GM04504 (cell line): ENCODE measurements at regions not wholly inside any gene's neighbourhood (a gene's known extent, or its start where the extent isn't known, plus 50 kb on each side); places are given as distances from the start of the nearest gene placed in this dataset.
A peak's percentile ranks its signal among the peaks of the same experiment; 100 is the strongest.

Experiments used
- DNase-seq: peaks from one replicate; pipeline ENCODE4 v3.0.0-alpha.2; 2012; ENCODE audit warnings: low read depth

- DNase-seq, result no peak
Measured at GRCh38 chr11:109554951-109555350, 133.0 kb downstream of the C11orf87 start.

DNA sequence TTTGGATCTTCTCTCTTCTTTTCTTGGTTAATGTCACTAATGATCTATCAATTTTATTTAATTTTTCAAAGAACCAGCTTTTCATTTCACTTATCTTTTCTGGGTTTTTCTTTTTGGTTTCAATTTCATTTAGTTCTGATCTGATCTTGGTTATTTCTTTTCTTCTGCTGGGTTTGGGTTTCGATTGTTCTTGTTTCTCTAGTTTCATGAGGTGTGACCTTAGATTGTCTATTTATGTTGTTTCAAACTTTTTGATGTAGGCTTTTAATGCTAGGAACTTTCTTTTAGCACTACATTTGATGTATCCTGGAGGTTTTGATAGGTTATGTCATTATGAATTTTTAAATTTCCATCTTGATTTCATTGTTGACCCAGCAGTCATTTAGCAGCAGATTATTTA lies 142.3 kb downstream of the C11orf87 start:
- no peak for DNase-seq

DNA sequence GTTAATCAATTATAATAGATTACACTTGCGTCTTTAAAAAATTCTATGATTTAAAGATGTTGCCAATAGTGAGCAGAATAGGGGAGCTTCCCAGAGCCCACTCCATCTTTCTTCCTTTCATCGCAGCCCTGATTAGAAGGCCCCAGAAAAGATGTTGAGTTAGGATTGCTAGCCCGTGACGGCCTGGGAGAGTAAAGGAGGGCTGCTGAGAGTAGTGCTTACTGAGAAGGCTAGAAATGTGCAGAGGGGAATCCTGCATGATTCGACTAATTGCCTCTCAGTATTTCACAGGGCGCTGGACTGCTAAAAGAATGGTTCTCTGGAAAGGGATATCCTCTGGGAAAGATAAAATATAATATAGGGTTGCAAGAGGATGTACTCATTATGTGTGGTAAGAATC lies 160.5 kb downstream of the C11orf87 start:
- no peak for DNase-seq

- no peak for DNase-seq
Measured at GRCh38 chr11:109584001-109584972, 162.3 kb downstream of the C11orf87 start.

GRCh38 chr11:109586789-109587188 lies 164.8 kb downstream of the C11orf87 start:
- no peak for DNase-seq

GRCh38 chr11:109590782-109591181 lies 168.8 kb downstream of the C11orf87 start:
- DNase-seq, result no peak

- DNase-seq, result no peak
Measured at GRCh38 chr11:109597336-109597735, 175.3 kb downstream of the C11orf87 start.

- DNase-seq, result no peak
Measured at GRCh38 chr11:109604481-109605400, 182.8 kb downstream of the C11orf87 start.

DNA sequence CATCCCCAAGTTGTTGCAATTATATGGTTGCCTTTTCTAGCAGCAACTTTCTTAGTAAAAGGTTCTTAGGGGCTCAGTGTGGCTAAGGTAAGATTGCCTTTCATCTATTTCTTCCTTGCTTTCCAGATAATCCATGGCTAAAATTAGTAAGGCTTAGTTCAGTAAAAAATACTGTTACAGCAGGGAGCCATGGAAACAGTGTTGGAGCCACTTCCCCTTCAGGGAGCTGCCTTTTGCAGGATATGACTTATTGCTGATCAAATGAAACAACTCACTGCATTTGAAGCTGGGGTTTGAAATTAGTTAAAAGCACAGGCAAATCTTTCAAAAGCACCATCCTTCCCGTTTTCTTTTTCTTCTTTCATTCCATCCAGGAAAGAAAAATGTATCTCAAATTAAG lies 184.3 kb downstream of the C11orf87 start:
- DNase-seq, result no peak

GRCh38 chr11:109609454-109610185 lies 187.6 kb downstream of the C11orf87 start:
- DNase-seq, result no peak

DNA sequence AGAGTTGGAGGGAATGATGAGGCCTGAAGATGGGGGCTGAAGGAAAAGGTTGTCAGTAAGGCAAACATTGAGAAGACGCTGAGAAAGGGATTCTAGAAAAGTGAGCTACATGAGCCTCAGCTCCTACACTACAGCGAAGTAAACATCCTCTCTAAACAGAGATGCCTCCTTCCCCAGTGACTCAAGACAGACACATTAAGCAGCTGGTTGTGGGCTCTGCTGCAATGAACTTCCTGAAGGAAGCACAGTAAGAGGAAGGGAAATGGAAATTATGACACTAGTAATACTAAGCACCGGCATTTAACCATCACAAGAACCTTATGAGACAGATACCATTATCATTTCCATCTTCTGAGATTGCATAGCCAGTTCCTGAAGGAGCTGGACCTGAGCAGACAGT lies 190.5 kb downstream of the C11orf87 start:
- no peak for DNase-seq

- DNase-seq, result no peak
Measured at GRCh38 chr11:109619498-109619897, 197.5 kb downstream of the C11orf87 start.

GRCh38 chr11:109629734-109630133 lies 207.7 kb downstream of the C11orf87 start:
- no peak for DNase-seq

DNA sequence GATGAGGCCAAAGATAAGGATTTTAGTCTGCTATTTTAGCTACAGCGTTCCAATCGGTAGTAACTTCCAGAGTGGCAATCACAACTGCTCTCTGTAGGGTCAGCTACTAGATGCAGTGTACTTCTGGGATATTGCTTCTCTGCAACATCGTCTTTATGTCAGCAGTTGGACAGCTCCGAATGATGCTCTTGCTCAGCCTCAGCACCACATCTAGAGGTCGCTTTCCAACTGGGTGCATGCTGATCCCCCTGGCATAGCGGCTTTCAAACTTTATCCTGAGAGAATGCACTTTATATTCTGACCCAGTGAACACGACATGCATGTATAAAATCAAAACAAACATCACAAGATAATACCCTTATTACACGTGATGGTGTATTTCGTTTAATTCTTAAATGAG lies 219.6 kb downstream of the C11orf87 start:
- peak; percentile 24 for DNase-seq

DNA sequence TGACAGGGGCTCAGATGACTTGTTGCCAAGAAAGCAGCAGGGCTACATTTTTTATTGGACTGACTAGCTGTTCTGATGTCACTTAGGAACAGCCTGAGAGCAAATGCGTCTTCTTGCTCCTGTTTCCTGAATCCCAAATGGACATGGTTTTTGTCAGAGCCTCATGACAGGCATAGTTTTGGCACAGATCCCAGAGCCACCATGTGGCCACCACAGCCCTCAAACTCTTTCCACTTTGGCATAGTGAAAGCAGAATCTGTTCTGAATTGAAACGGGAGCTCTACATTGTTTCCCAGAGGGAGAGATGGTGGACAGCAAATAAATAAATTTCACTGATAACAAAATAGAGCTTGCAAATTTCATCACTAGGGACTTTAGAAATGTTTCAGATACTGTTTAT lies 222.2 kb downstream of the C11orf87 start:
- peak; percentile 20 for DNase-seq

GRCh38 chr11:109648804-109649203 lies 226.8 kb downstream of the C11orf87 start:
- no peak for DNase-seq

GRCh38 chr11:109654091-109654490 lies 232.1 kb downstream of the C11orf87 start:
- no peak for DNase-seq

- no peak for DNase-seq
Measured at GRCh38 chr11:109658190-109658589, 236.2 kb downstream of the C11orf87 start.

DNA sequence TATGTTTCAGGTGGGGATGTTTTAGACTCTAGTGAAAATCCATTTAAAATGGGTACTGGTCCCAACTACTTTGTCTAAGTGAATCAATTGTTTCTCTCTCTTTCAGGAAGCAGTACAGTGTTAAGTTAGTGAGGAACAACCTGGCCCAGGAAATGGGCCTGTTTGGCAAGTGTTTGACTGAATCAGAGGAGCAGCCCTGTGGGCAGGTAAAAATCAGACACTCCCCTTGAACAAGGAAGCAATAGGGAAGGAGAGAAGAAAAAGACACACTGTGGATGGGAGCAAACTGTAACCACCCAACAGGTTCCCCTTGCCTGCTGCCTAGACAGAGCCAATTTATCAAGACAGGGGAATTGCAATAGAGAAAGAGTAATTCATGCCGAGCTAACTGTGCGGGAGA lies 245.7 kb downstream of the C11orf87 start:
- no peak for DNase-seq

DNA sequence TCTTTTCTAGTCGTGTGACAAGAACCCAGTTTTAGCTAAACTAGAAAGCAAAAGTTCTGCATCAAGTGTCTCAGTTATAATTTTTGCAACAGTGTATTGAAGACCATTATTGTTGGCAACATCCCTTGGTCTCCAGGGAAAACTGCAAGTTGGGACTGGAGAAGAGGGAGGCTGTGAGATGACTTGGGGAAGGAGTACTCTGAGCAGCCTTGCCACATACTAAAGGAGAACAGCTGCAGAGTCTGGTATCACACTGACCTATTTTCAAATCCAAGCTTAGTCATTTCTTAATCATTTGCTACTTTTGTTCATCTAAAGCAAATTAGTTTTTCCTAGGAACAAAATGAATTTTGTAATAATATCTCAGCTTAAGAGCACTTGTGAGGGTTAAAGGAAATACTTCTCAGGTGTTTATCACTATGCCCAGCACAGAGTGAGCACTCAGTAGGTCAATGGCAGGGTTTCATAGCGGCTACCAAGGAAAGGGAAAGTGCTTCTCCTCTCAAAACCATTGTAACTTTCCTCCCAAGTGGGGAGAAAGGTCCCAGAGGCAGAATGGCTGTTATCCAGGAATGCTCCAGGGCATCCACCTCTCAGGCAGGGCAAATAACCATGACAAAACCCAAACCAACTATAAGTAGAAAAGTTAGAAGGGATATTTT lies 247.1 kb downstream of the C11orf87 start:
- peak; percentile 3 for DNase-seq

- no peak for DNase-seq
Measured at GRCh38 chr11:109677231-109677630, 255.2 kb downstream of the C11orf87 start.

DNA sequence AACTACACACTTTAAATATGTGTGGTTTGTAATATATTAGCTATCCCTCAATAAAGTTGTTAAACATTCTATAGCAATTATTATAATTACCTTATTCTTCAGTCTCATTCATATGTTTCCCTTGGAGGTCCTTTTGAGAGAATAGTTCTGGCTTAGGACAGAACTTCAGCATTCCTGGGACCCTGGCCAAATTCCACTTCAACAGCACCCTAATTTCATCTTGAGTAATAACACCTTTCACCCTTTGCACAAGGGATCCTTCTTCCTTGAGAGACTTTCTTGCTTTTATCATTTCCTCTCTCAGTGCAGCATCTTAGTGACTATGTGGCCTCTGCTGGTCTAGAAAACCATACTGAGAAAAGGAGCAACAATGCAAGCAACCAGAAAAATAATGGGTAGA lies 255.9 kb downstream of the C11orf87 start:
- no peak for DNase-seq
